Body of pancreas (tissue), 4 donors: ENCODE measurements at regions not wholly inside any gene's neighbourhood (a gene's known extent, or its start where the extent isn't known, plus 50 kb on each side); places are given as distances from the start of the nearest gene placed in this dataset.

Experiments
- CTCF ChIP-seq, 7 experiments: fragments of 450-650 bp in 4 of 7; fragments of 200-600 bp in 3 of 7; sonication (generic) in 3 of 7; IDR thresholded peaks; one replicate each; pipeline ENCODE4 v1.5.1; 2016 to 2019; ENCODE audit warnings: antibody characterized with exemption in 7 of 7
- POLR2A ChIP-seq, 3 donors: fragments of 450-650 bp; IDR thresholded peaks; one replicate each; pipeline ENCODE4 v1.6.1; 2016; ENCODE audit warnings: antibody characterized with exemption in 3 of 3, mild to moderate bottlenecking in 2 of 3

GRCh38 chr10:4271193-4271592 is 486.2 kb upstream of the KLF6 start:
- no peak for TF ChIP-seq CTCF (IDR thresholded peaks at IDR 0.05)
- TF ChIP-seq POLR2A (IDR thresholded peaks at IDR 0.05): no peak
